AG08396 (cell line): ENCODE measurements at regions not wholly inside any gene's neighbourhood (a gene's known extent, or its start where the extent isn't known, plus 50 kb on each side); places are given as distances from the start of the nearest gene placed in this dataset.
A peak's percentile ranks its signal among the peaks of the same experiment; 100 is the strongest.

Source experiments
- DNase-seq: peaks from one replicate; pipeline ENCODE4 v3.0.0; 2012; ENCODE audit warnings: low spot score, mixed read lengths

DNA sequence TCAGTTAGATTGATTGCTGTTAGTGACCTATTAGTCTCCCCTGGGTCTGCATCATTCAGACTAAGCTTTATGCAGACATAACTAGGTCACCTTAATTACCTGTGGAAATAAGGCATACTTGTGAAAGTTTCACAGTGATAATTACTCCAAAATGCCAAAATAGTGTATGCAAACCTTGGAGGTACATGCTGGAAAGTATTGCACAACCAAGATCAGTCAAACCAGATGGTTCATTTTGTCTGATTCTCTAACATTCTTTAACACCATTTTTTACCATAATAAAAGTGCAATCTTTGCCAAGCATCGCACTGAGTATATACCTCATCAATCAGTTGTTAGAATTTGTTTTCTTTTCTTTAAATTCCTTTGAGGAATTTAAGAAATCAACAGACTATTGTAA, 186.3 kb upstream of the TMEFF2 start:
- DNase-seq: no peak

DNA sequence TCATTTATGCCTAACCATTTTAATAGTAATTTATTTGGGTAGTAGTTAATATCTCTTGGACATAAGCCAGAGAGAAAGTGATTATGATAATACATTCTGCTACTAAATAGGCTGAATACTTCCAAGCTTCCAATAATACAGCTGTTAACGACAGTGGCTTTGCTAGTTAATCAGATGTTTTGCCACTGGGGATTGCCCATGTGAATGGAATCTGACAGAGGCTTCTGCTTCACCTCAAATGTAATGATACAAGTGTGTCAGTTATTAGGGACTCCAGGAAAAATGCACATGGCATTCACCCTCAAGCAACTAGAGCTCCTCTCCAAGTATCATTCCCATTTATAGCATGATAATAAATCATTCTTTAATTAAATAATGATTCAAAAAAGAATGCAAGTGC, 185.0 kb upstream of the TMEFF2 start:
- DNase-seq: no peak

DNA sequence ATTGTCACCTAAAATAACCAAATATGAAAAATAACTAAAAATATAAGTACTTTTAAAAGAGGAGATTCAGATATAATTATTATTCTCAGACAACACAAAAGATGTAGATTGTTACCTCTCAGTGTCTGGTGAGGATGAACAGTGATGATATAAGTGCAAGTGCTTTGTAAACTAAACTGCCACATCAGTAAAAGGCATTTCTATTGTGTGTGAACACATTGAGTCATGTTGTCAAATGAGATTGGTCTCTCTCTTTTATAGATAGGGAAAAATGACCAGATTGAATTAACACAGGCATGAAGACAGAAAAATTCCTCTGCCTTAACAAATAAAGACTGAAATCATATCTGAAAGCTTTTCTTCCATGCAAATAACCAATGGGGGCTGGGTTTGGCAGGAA, 182.4 kb upstream of the TMEFF2 start:
- DNase-seq: no peak

DNA sequence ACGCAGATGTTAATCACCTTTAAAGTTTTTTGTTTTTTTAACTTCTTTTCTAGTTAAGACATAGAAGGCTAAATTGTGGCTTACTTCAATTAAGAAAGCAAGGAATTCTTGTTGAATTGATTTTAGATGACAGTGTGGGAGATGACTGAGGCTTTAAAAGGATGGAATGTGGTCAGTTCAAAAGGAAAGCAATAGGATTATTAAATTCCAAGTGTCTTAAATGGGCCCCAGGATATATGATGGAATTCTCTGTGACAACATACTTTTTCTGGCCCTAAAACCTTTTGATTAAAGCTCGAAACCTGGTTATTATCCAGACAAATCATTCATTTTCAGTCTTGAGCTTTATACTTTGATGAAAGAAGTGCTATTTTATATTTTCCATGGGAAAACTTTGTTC, 179.0 kb upstream of the TMEFF2 start:
- no peak for DNase-seq

DNA sequence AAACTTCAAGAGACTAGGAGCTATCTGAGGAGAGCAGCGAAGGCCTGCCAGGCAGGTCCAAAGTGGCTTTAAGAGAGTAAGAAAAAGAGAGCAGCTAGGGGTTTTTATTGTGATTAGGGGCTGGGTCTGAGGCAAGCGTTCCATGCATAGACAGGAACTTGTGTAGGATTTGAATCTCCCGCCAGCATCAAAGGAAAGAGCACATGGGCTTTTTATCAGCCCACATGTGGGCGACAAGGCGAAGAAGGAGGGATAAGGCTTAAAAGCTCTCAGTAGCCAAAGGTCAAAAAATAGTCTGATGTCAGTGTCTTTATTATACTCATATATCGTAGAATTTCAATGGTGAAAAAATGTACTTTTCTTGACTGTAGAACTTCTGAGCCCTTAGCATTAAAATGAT, 178.5 kb upstream of the TMEFF2 start:
- DNase-seq: no peak

DNA sequence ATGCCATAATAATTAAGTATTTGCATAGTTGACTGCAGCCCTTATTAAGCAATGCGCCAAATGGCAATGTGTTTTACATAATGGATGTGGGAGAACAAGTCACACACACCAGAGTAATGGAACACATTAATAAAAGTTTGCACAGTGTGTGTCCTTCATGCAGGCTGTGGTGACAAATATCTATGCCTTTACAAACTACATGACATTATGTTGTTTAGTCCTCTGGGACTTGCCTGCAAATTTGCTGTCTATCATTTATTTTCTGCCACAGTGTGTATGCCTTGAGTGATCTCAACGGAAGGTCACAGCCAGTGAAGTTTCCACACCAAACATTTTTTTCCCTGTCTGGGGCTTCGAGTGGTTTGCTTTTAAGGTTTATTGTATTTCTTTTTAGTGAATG, 175.2 kb upstream of the TMEFF2 start:
- no peak for DNase-seq

DNA sequence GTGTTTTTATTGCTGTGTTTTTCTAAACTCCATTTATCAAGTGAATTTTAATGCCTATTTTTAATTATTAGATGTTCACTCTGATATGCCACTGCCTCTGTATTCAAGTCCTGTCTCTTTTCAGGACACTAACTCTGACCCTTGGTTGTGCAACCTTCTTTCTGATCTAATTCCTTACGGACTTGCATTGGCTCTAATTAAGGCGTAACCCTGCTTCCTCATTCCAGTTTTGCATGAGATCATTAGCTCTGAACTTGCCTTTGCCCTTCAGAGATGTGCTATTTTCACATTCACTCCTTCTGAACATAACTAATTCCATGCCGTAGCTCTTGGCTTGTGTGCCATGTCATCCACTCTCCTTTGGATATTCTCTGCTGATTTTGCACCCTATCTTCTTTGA, 162.5 kb upstream of the TMEFF2 start:
- DNase-seq: no peak

DNA sequence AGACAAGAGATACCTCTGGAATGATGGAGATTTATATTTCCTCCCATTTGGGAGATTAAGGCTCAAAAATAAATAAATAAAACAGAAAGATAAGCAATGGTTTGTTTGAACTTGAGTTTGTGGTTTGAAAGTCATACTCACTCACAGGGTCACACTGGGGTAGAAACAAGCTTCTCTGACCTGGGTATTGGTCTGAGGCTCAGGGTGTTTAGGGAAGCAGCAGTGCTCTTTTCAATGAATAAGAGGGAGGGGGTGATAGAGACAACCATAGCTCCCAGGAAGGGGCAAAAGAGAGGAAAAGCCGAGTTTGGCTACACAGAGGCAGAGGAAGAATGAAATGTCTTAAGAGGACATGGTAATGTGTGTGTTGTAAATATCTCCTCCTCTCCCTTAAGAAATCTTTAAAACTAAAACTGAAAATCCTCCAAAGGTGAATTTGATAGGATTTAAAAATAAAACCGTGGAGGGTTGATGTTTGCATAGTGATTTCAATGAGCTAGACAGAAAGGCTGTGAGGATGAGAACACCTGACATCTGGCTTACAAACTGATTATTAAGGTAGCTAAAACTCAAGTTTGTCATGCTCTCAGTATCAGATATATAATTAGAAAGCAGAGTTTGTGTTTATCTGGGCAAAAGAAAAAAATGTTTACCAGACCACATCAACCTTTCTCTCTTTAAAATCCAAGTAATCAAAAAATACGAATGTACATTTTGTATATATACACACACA, 159.9 kb upstream of the TMEFF2 start:
- DNase-seq: no peak

DNA sequence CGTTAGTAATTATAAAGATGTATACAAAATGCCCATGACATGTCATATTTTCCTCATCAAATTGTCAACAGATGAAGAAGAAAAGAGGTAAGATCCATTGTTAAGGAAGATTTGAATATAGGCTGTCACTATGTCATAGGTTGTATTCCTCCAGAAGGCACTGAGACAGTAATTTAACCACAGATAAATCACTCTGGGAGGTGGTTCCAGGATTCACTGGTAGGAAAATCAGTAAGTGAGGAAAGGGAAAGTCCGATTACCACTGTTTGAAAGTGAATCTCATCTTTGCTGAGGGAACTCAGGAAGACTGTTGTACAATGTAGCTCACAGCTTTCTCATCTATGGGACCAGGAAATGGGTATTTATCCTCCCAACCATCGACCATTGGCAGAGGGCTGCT, 152.8 kb upstream of the TMEFF2 start:
- no peak for DNase-seq

DNA sequence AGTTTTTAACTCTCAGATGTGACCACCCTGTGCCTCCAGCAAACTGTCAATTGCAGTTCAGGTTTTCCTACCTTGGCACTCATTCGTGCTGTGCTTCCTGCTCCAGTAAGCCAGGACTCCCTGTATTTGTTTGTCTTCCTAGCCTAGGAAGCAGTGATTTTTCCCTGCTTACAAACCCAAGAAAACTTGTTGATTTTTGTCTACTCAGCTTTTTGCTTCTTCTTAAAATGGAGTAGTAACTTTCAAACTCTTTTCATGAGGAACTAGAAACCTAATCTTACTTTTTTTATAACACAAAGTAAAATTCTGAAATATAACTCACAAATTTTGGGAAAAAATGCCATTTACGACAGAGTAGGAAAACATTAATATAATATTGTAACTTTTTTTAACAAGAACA, 150.6 kb upstream of the TMEFF2 start:
- no peak for DNase-seq

DNA sequence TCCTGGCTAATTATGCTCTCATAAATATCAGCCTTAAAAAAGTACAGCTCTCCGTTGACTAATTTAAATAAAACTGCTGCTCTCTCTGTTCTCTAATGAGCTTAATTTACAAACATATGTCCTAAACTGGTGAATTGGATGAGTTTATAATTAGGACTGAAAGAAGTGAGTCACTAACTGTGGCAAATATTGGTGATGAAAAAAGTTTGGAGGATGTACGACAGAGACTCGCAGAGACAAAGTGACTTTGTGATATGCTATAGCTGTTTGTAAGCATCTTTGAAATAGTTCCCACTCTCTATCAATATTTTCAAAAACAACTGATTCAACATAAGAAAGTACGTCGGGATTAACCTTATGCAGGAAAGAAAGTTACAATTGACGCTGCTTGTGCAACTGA, 138.9 kb upstream of the TMEFF2 start:
- no peak for DNase-seq

DNA sequence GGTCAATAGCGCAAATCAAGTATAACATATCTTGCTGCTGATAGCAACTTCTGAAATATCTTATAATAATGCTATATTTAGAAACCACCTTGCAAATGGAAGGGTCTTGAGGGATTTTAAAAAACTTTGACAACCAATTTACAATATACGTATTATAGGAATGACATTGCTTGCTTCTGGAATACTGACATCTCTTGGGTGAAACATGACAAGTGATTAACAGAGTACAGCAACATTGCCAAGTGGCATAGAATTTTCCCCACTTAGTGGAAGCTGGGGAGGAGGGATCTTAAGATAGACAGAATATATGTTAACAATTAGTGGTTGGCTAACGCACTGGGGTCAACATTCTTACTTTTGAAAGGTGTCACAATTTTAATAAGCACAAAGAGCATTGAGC, 133.6 kb upstream of the TMEFF2 start:
- DNase-seq: no peak

DNA sequence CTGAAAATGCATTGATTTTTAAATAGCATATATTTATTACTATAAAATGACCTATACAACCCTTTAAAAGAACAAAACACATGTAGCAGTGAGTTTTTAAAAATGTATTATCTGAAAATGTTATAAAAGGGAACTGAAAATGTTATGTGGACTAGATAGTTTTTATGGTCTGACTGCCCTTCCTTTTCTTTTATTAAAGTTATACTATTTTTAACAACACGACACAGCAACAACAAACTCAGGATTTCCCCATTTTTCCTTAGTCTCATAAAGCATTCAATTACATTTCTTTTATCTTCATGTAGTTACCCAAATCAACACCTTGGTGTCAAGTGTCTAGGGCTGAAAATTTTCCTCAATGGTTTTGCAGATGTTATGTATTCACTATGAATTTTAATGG, 132.8 kb upstream of the TMEFF2 start:
- no peak for DNase-seq

DNA sequence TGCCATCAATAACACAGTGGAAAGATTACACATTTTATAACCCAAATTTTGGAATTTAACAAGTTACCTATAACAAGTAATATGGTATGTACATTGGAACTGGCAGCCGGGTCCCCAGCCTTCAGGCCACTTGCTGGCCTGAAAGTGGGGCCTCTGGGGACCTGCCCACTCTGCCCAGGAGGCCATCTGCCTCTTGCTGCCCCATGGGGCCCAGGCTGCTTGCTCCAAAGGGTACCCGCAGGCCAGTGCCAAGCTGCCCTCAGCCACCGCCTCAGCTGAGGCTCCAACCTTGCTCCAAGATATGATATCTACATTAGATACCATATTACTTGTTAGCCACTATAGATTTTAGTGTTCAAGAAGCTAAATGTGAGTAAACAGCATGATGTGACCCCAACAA, 120.8 kb upstream of the TMEFF2 start:
- no peak for DNase-seq

DNA sequence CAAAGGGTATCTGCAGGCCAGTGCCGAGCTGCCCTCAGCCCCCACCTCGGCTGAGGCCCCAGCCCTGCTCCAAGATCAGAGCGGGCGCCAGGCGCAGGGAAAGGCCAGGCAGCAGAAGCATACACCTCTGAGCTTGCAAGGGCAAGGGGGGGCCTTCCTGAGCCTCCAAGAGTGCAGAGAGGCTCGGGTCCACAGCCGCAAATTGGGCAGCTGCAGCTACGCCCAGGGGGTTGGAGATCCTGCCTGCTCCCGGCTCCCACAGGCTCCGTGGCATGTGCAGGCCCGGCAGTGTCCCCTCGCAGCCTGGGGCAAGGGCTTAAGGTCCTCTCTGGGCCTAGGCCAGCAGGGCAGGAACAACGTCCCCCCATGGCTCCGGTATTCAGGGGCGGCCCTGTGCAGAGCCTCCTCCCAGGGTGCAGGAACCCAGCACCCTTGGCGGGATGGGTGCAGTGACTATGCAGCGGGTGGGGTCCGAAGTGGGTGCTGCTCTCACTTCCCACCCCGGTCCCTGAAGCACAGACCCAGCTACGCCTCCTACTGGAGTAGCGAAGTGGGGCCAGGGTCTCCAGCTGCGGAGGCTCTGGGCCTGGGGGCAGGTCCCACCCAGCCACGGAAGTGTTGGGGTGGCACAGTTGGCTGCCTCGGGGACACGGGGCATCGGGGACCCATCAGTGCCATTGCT, 120.2 kb upstream of the TMEFF2 start:
- DNase-seq: no peak

DNA sequence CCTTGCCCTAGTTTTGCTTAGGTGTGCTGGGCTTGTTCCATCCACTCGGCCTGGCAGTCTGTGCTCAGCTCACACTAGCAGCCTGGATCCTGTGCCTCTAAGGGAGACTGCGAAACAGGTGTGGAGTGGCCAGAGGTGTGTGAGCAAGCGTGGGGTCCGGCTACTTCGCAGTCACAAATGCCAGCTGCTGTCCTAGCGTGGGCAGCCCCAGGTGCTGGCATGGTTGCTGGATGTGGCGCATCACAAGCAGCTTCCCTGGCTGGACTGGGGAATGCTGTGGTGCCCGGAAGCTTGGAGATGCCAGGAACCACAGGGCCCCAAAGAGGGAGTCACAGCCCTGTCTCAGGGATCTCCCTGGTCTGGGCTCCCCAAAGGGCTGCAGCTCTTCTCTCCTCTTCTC, 119.0 kb upstream of the TMEFF2 start:
- DNase-seq: no peak

DNA sequence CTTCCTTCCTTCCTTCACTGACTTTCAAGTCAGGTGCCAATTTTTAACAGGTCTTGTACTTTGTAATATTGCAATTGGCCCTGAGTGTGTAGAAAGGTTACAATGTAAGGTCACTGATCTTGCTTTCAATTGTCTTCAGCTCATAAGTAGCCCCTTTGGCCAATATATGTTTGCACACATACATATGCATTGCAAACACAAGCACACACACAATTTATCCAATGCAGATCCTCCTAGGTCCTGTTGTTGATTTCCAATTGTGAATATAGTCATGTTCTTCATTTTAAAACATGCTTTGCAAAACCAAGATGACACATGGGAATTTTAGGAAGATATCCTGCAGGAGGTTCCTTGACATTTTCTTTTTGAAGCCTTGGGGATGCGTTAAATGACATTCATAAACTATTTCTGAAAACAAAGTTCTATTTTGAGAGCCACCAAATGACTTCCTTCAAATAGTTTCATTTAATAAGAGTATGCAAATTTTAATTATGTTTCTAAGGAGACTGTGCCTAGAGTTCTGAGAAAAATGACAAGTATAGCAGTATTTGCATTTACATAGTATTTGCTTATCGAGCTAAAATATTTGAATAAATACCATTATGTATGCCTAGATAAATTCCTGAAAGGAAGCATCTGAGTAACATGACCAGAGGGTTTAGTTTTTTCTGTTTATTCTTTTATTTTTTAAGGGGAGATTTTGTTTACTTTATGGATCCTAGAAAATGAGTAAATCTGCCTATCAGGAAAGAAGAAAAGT, 117.1 kb upstream of the TMEFF2 start:
- DNase-seq: no peak

DNA sequence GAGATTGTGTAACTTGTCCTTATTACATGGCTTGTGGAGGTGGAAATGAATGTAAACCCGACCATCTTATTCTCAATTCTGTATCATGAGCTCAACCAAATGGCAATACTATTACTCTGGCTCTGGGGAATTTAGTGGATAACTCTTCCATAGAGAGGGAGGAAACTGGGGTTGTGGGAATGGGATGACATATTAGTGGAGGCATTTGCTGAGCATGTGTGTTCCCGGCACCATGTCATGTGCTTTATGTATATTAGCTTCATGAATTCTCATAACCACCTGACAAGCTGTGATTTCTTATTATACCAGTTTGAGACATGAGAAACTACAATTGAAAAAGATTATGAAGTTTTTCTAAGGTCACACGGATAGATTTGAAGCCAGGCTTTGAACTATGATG, 112.8 kb upstream of the TMEFF2 start:
- no peak for DNase-seq

DNA sequence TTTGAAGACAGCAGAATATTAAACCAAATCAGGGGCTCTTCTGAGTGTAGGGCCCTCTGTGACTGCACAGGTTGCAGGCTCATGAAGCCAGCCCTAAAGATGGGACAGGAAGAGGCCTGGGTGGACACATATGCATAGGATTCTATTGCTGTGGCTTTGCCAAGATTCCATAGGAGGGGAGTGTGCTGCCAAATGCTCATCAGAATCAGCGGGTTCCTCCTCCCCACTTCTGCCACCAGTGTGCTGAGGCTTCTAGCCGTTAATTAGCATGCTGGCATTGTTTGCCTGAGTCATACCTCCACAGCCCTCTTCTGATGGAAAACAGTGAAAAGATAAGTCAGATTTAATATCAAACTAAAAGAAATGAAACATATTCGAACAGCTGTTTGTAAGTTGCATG, 103.9 kb upstream of the TMEFF2 start:
- no peak for DNase-seq

DNA sequence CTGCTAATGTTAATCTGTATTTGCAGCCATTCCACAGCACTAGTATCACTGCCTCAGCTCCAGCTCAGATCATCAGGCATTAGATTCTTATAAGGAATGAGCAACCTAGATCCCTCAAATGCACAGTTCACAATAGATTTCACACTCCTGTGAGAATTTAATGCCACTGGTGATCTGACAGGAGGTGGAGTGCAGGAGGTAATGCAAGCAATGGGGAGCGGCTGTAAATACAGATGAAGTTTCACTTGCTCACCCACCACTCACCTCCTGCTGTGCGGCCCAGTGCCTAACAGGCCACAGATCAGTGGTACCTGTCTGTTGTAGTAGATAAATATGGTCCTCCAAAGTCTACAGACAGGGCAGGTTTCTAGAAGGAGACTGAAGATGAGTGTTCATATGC, 97.7 kb upstream of the TMEFF2 start:
- DNase-seq: no peak

DNA sequence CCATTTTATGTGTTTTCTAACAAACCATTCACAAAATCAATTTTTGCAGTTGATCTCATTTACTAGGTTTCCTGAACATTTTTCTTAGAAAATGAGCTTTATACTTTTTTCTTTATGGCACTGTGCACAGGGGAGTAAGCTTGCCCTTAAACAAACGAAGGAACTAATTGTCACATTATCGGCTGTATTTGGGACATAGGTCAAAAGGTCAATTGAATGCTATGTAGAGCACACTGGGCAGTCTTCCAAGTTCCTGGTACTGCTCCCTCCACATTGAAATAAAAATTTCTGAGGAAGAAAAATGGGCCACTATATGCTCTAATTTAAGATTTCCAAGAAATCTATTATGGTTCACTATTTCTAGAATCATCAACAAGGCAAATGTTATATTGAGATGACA, 93.6 kb upstream of the TMEFF2 start:
- DNase-seq: no peak

DNA sequence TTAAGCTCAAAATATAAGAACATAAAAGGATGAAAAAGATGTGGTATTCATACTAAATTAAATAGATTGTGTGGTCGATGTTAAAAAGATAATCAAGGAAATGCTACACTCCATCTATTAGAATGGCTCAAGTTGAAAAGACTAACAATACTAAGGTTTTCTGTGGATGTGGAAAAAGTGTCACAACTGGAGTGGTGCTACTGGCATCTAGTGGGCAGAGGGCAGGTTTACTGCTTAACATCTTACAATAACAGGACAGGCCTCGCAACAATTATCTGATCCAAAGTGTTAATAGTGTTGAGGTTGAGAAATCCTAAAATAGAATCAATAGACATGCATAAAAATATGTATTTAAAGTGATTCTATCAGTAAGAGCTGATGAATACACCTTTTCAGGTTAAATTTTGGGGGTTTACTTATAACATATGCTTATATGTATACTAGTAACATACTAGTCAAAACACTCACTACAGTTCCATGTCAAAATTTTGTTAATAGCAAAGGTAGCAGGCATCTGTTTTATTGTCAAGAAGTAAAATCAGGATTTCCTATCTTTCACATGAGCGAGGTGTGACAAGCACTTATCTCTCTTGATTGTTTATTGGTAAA, 91.5 kb upstream of the TMEFF2 start:
- DNase-seq: peak; percentile 25

DNA sequence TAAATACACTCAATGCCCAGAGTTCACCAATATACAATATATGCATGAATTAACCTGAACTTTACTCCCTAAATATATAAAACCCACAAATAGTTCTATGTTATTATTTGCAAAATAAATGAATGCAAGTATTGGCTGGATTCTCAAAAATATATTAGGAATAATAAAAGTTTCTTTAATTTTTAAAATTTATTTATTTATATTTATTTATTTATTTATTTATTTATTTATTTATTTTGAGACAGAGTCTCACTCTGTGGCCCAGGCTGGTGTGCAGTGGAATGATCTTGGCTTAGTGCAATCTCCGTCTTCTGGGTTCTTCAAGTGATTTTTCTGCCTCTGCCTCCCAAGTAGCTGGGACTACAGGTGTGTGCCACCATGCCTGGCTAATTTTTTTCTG, 88.7 kb upstream of the TMEFF2 start:
- DNase-seq: no peak
